ENCODE measurements at regions not wholly inside any gene's neighbourhood (a gene's known extent, or its start where the extent isn't known, plus 50 kb on each side); places are given as distances from the start of the nearest gene placed in this dataset.

DNA sequence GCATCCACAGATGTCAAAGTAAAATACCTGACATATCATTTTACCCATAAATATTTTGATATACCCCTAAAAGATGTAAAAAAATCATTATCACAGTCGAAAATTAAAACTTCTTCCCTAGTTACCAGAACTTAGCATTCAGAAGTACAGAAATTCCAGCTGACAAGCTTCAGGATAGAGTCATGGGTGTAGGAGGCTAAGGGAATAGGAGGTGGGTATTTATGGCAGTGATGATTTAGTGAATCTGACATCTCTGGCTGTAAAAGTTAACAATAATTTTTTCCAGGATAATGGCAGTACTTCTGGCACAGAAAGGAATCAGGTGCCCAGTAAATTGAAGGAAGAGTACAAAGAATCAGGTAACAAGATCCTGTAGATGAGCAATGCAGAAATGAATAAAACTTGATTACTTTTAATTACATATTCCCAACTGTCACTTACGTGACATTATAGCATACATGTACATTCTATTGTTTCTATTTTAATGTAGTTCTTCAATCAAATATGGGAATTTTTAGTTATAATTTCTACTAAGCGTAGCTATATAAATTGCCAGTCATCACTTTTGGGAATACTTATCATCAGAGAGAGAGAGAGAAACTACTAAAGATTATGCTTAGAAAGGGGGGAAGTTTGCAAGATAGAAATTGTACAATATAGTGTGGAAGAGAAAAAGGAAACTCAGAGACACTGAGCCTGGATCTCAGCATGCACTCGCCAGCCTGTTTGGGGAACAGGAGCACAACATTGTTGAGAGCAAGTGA lies 143.4 kb downstream of the TMEM144 start:
- ChIA-PET POLR2A (no interaction called here), CTCF (ENCODE audit: low intra/inter-chr PET ratio) (no interaction called here)
- no peaks in the 10 kb centered on the region for H3K9me1 ChIP-seq (ENCODE audit: control insufficient read depth, insufficient read depth, low read length)
- H3K9me3 ChIP-seq (replicated peaks; ENCODE audit: control insufficient read depth, insufficient read depth, low read depth, low read length): no peaks in the 10 kb centered on the region
- no peaks in the 10 kb centered on the region for H3K27me3 ChIP-seq (ENCODE audit: control insufficient read depth in 2 of 2, insufficient read depth in 2 of 2, low read length in 2 of 2)
- H3K9ac ChIP-seq (ENCODE audit: insufficient read depth in 1 of 2, low read depth in 2 of 2, low read length in 2 of 2): no peak overlapping the region
- H2AFZ ChIP-seq (ENCODE audit: low read depth, low read length): no peak overlapping the region
- DNase-seq (ENCODE audit: extremely low read depth in 1 of 4, low spot score in 3 of 4): no peak
- H3K79me2 ChIP-seq (ENCODE audit: control insufficient read depth, insufficient read depth, low read length): no peaks in the 10 kb centered on the region
- H3K4me2 ChIP-seq (ENCODE audit: insufficient read depth, low read length): no peak overlapping the region
- H3K4me3 ChIP-seq: no peak overlapping the region
- no peak for FAIRE-seq
- H3K4me1 ChIP-seq (replicated peaks in 1 of 2; ENCODE audit: control insufficient read depth in 2 of 2, insufficient read depth in 2 of 2, low read length in 2 of 2): no peaks in the 10 kb centered on the region
- 9% methylated on average over 4 of the region's 4 CpGs for WGBS (ENCODE audit: insufficient coverage, low coverage, missing lambda C conversion rate)
- in situ Hi-C loops (cut with MboI): no loop called here
- BruUV-seq (replicated peaks): no TSS peak
- no peak overlapping the region for H3K27ac ChIP-seq (ENCODE audit: extremely low read depth, low read depth, low read length)
- no peaks in the 10 kb centered on the region for H4K20me1 ChIP-seq (replicated peaks; ENCODE audit: control insufficient read depth, insufficient read depth, low read length)
- H3K36me3 ChIP-seq (ENCODE audit: control insufficient read depth, insufficient read depth, low read length): no peaks in the 10 kb centered on the region
- ATAC-seq: no peak
- intact Hi-C loops (cut with micrococcal nuclease): no loop called here
- TF ChIP-seq ERF (CRISPR knock-in tag; IDR thresholded peaks at IDR 0.05) (no peak), SREBF2 (CRISPR knock-in tag; IDR thresholded peaks at IDR 0.05) (no peak), SMARCA5 (IDR thresholded peaks at IDR 0.05) (no peak), MAFG (tag; conservative IDR thresholded peaks at IDR 0.05) (peak; percentile 54), CBX2 (IDR thresholded peaks at IDR 0.05; ENCODE audit: insufficient read depth, low read length, poor library complexity, severe bottlenecking) (no peak), MAFF (IDR thresholded peaks at IDR 0.05; ENCODE audit: low read length) (peak; percentile 19; the same call in 1 of the 2 replicates), ZNF316 (IDR thresholded peaks at IDR 0.05) (peak; percentile 66), EHMT2 (IDR thresholded peaks at IDR 0.05) (no peak), NFE2 (IDR thresholded peaks at IDR 0.05; ENCODE audit: low read depth) (no peak), PML (IDR thresholded peaks at IDR 0.05; ENCODE audit: low read length) (no peak), GABPB2 (CRISPR knock-in tag; conservative IDR thresholded peaks at IDR 0.05) (no peak), MYNN (IDR thresholded peaks at IDR 0.05) (no peak), MYNN (CRISPR knock-in tag; IDR thresholded peaks at IDR 0.05) (no peak), THRAP3 (IDR thresholded peaks at IDR 0.05; ENCODE audit: borderline replicate concordance) (no peak)
- TF ChIP-seq, protein P1, sequence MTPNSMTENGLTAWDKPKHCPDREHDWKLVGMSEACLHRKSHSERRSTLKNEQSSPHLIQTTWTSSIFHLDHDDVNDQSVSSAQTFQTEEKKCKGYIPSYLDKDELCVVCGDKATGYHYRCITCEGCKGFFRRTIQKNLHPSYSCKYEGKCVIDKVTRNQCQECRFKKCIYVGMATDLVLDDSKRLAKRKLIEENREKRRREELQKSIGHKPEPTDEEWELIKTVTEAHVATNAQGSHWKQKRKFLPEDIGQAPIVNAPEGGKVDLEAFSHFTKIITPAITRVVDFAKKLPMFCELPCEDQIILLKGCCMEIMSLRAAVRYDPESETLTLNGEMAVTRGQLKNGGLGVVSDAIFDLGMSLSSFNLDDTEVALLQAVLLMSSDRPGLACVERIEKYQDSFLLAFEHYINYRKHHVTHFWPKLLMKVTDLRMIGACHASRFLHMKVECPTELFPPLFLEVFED (CRISPR knock-in tag; conservative IDR thresholded peaks at IDR 0.05): no peak
- TF ChIP-seq, protein P2, sequence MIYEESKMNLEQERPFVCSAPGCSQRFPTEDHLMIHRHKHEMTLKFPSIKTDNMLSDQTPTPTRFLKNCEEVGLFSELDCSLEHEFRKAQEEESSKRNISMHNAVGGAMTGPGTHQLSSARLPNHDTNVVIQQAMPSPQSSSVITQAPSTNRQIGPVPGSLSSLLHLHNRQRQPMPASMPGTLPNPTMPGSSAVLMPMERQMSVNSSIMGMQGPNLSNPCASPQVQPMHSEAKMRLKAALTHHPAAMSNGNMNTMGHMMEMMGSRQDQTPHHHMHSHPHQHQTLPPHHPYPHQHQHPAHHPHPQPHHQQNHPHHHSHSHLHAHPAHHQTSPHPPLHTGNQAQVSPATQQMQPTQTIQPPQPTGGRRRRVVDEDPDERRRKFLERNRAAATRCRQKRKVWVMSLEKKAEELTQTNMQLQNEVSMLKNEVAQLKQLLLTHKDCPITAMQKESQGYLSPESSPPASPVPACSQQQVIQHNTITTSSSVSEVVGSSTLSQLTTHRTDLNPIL (CRISPR knock-in tag; IDR thresholded peaks at IDR 0.05): no peak
- TF ChIP-seq, protein P3, sequence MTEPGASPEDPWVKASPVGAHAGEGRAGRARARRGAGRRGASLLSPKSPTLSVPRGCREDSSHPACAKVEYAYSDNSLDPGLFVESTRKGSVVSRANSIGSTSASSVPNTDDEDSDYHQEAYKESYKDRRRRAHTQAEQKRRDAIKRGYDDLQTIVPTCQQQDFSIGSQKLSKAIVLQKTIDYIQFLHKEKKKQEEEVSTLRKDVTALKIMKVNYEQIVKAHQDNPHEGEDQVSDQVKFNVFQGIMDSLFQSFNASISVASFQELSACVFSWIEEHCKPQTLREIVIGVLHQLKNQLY (CRISPR knock-in tag; conservative IDR thresholded peaks at IDR 0.05): no peak
- TF ChIP-seq, protein P4, sequence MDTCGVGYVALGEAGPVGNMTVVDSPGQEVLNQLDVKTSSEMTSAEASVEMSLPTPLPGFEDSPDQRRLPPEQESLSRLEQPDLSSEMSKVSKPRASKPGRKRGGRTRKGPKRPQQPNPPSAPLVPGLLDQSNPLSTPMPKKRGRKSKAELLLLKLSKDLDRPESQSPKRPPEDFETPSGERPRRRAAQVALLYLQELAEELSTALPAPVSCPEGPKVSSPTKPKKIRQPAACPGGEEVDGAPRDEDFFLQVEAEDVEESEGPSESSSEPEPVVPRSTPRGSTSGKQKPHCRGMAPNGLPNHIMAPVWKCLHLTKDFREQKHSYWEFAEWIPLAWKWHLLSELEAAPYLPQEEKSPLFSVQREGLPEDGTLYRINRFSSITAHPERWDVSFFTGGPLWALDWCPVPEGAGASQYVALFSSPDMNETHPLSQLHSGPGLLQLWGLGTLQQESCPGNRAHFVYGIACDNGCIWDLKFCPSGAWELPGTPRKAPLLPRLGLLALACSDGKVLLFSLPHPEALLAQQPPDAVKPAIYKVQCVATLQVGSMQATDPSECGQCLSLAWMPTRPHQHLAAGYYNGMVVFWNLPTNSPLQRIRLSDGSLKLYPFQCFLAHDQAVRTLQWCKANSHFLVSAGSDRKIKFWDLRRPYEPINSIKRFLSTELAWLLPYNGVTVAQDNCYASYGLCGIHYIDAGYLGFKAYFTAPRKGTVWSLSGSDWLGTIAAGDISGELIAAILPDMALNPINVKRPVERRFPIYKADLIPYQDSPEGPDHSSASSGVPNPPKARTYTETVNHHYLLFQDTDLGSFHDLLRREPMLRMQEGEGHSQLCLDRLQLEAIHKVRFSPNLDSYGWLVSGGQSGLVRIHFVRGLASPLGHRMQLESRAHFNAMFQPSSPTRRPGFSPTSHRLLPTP (IDR thresholded peaks at IDR 0.05; ENCODE audit: borderline replicate concordance, extremely low read depth, insufficient read length): no peak
- TF ChIP-seq, protein P5, sequence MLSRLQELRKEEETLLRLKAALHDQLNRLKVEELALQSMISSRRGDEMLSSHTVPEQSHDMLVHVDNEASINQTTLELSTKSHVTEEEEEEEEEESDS (CRISPR knock-in tag; IDR thresholded peaks at IDR 0.05): no peak
